Fibroblast of villous mesenchyme (primary cell): ENCODE measurements at regions not wholly inside any gene's neighbourhood (a gene's known extent, or its start where the extent isn't known, plus 50 kb on each side); places are given as distances from the start of the nearest gene placed in this dataset.
"Not testable (repeated sequence)": the region's sequence is repeated elsewhere in the genome, so short reads cannot be mapped to it uniquely, and the experiment has no call there.

ENCODE experiments used
- DNase-seq: peaks from one replicate; pipeline ENCODE4 v3.0.0-alpha.2; 2010; ENCODE audit warnings: low read depth
- H3K4me3 ChIP-seq: 2 replicates; pipeline ENCODE4 v1.5.1; 2011; ENCODE audit warnings: low read depth, mild to moderate bottlenecking, low read length
- CTCF ChIP-seq: IDR thresholded peaks from 2 replicates; pipeline ENCODE4 v1.5.1; 2012; ENCODE audit warnings: low read depth, mild to moderate bottlenecking, low read length; ENCODE audit not compliant: insufficient read depth

DNA sequence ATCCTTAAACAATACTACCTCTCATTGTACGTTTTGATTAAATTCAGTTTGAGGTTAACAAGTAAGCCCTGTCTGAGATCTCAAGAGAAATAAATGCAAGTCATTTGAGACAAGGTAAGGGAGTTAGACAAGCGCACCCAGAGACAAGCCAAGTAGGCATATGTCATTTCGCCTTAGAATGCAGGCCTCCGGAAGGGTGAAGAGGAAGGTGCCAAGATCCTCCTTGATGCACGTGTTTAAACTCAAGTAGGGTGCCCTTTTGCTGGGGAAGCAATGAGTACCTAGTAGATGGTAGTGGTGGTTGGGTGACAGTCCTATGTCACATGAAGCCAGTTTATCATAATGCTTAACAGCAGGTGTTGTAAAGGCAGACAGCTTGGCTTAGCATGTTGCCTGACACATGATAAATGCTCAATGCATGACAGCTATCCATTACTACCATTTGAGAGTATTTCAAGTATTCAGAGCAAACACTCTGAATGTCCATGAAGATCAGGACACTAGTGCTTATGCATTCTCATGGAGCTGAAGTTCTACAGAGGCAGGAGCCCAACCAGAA, 415.9 kb downstream of the TMEM135 start:
- no peak for DNase-seq
- no peak for TF ChIP-seq CTCF
- H3K4me3 ChIP-seq, result no peak overlapping the region

- not testable (repeated sequence) for DNase-seq, H3K4me3 ChIP-seq
Observed at GRCh38 chr11:87452025-87452424, 414.3 kb downstream of the TMEM135 start.

- no peak overlapping the region for H3K4me3 ChIP-seq
- DNase-seq, result no peak
- no peak for TF ChIP-seq CTCF
Observed at GRCh38 chr11:87451395-87451794, 413.7 kb downstream of the TMEM135 start.

GRCh38 chr11:87447606-87448005, 409.9 kb downstream of the TMEM135 start:
- no peak for DNase-seq
- TF ChIP-seq CTCF, result no peak
- H3K4me3 ChIP-seq, result no peak overlapping the region

DNA sequence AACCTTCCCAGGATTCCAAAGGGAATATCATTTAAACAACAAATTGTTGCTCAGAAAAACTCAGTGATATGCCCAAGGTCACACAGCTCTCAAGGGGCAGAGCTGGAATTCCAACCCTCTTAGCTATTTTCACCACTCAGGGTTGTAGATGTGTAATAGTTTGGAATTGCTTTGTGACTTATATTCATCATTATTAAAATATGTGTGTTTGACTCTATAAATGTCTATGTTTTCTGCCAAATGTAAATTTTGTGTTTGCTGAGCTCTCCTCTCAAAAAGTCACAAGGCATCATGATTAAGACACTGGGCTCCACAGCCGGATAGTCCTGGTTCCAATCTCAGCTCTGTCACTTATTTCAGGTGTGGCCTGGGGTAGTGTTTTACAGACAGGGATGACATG, 407.3 kb downstream of the TMEM135 start:
- TF ChIP-seq CTCF, result no peak
- no peak for DNase-seq
- no peak overlapping the region for H3K4me3 ChIP-seq

DNA sequence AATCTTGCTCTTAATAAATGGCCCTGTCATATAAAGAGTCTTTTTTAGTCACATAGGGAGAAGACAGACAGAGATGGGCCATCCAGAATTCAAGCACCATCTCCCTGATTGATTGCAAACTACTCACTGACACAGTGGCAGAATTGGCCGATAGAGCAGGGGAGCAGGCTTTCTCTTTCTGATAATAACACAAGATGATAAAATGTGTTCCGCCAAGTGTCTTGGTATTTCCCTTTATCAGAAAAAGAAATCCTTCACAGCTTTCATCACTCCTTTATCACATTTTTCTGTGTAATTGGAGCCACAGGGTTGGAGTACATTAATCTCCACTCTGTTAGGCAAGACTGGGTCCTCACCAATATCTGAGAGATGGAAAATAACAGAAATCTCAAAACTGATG, 406.0 kb downstream of the TMEM135 start:
- no peak overlapping the region for H3K4me3 ChIP-seq
- DNase-seq, result no peak
- no peak for TF ChIP-seq CTCF

GRCh38 chr11:87440076-87440770, 402.5 kb downstream of the TMEM135 start:
- H3K4me3 ChIP-seq, result no peak overlapping the region
- no peak for TF ChIP-seq CTCF
- DNase-seq, result no peak
